HG02798 (cell line): ENCODE measurements at regions not wholly inside any gene's neighbourhood (a gene's known extent, or its start where the extent isn't known, plus 50 kb on each side); places are given as distances from the start of the nearest gene placed in this dataset.

Experiments used
- ATAC-seq: cut with Tn5 transposase; IDR thresholded peaks from one replicate; pipeline ENCODE4 v1.9.1; 2021; ENCODE audit warnings: mild to moderate bottlenecking; ENCODE audit not compliant: unreplicated experiment, poor library complexity

GRCh38 chr9:79107911-79108676 is 463.7 kb upstream of the TLE4 start:
- ATAC-seq = no peak

GRCh38 chr9:79111653-79112052 is 460.1 kb upstream of the TLE4 start:
- no peak for ATAC-seq

GRCh38 chr9:79115176-79115575 is 456.6 kb upstream of the TLE4 start:
- no peak for ATAC-seq

GRCh38 chr9:79116041-79116440 is 455.7 kb upstream of the TLE4 start:
- ATAC-seq = no peak

- ATAC-seq = no peak
Measured at GRCh38 chr9:79116709-79117108, 455.1 kb upstream of the TLE4 start.

- no peak for ATAC-seq
Measured at GRCh38 chr9:79120533-79120932, 451.2 kb upstream of the TLE4 start.

- no peak for ATAC-seq
Measured at GRCh38 chr9:79120941-79121340, 450.8 kb upstream of the TLE4 start.

- ATAC-seq = no peak
Measured at GRCh38 chr9:79123415-79123814, 448.4 kb upstream of the TLE4 start.

- ATAC-seq = no peak
Measured at GRCh38 chr9:79127661-79128060, 444.1 kb upstream of the TLE4 start.

GRCh38 chr9:79129865-79130480 is 441.8 kb upstream of the TLE4 start:
- ATAC-seq = no peak

GRCh38 chr9:79131246-79131774 is 440.5 kb upstream of the TLE4 start:
- no peak for ATAC-seq

- ATAC-seq = no peak
Measured at GRCh38 chr9:79131824-79132377, 439.9 kb upstream of the TLE4 start.

- ATAC-seq = no peak
Measured at GRCh38 chr9:79134654-79135053, 437.1 kb upstream of the TLE4 start.

GRCh38 chr9:79135681-79136415 is 435.9 kb upstream of the TLE4 start:
- no peak for ATAC-seq

- no peak for ATAC-seq
Measured at GRCh38 chr9:79140751-79141150, 431.0 kb upstream of the TLE4 start.

- no peak for ATAC-seq
Measured at GRCh38 chr9:79143211-79143610, 428.6 kb upstream of the TLE4 start.

- no peak for ATAC-seq
Measured at GRCh38 chr9:79145442-79145841, 426.3 kb upstream of the TLE4 start.

- ATAC-seq = no peak
Measured at GRCh38 chr9:79149585-79149984, 422.2 kb upstream of the TLE4 start.

- ATAC-seq = no peak
Measured at GRCh38 chr9:79151791-79152190, 420.0 kb upstream of the TLE4 start.

- ATAC-seq = no peak
Measured at GRCh38 chr9:79152306-79152705, 419.5 kb upstream of the TLE4 start.

GRCh38 chr9:79154806-79155205 is 417.0 kb upstream of the TLE4 start:
- ATAC-seq = no peak
